Right lobe of liver (tissue), 6 donors: ENCODE measurements at regions not wholly inside any gene's neighbourhood (a gene's known extent, or its start where the extent isn't known, plus 50 kb on each side); places are given as distances from the start of the nearest gene placed in this dataset.

Experiments
- ATAC-seq, 4 donors: fragments of 200-7000 bp; cut with Tn5 transposase; one replicate each; pipeline ENCODE4 v1.9.1; 2020; ENCODE audit warnings: mild to moderate bottlenecking in 4 of 4, moderate library complexity in 4 of 4
- DNase-seq, 3 donors: peaks; one replicate each; pipeline ENCODE4 v3.0.0-alpha.2; 2020
- H3K27ac ChIP-seq, 3 donors: fragments of 200-600 bp; one replicate each; pipeline ENCODE4 v1.8.0; 2022
- H3K27me3 ChIP-seq, 2 donors: fragments of 200-600 bp; one replicate each; pipeline ENCODE4 v1.8.0; 2022
- H3K36me3 ChIP-seq, 4 donors: fragments of 200-600 bp; sonication (generic) in 1 of 4; one replicate each; pipeline versions ENCODE4 v1.5.1 to v1.8.0; 2017 to 2022; ENCODE audit warnings: control low read depth in 1 of 4
- H3K4me1 ChIP-seq, 4 donors: fragments of 200-600 bp; sonication (generic) in 1 of 4; one replicate each; pipeline versions ENCODE4 v1.5.1 to v1.8.0; 2017 to 2022; ENCODE audit warnings: control low read depth in 1 of 4
- H3K4me3 ChIP-seq, 3 donors: fragments of 200-600 bp; one replicate each; pipeline ENCODE4 v1.8.0; 2022
- H3K9me3 ChIP-seq, 4 donors: fragments of 200-600 bp; sonication (generic) in 1 of 4; one replicate each; pipeline versions ENCODE4 v1.5.1 to v1.8.0; 2017 to 2022; ENCODE audit warnings: control low read depth in 1 of 4
- POLR2A ChIP-seq: fragments of 450-650 bp; IDR thresholded peaks from one replicate; pipeline ENCODE4 v1.6.1; 2017; ENCODE audit warnings: antibody characterized with exemption, mild to moderate bottlenecking
- WGBS: methylation state at CpG from one replicate; pipeline ENCODE4 v1.1.6; 2018; ENCODE audit warnings: low coverage, low lambda C conversion rate; ENCODE audit not compliant: insufficient coverage; ENCODE audit errors: missing lambda C conversion rate; 5-methylcytosine and 5-hydroxymethylcytosine counted together
- intact Hi-C, 2 donors: fragments of 100-400 bp; cut with DNase I; formaldehyde crosslinking; loops; one replicate each; pipeline versions ENCODE4 v1.11.2 to v1.14.1; 2022
- TF ChIP-seq, protein P1 (sequence below), 4 donors: fragments of 200-600 bp in 3 of 4; fragments of 450-650 bp in 1 of 4; IDR thresholded peaks; one replicate each; pipeline versions ENCODE4 v1.5.1 to v1.8.0; 2016 to 2022; ENCODE audit warnings: antibody characterized with exemption in 4 of 4, mild to moderate bottlenecking in 2 of 4
- donor health status: DM: no; HTN: yes; CAD: no.
- donor health status: DM: no; HTN: no; CAD: no.
- donor health status: DM: no; HTN: no; CAD: no.
- donor health status: DM: no; HTN: yes; CAD: no.
- donor health status: DM: no; HTN: yes; CAD: no.

DNA sequence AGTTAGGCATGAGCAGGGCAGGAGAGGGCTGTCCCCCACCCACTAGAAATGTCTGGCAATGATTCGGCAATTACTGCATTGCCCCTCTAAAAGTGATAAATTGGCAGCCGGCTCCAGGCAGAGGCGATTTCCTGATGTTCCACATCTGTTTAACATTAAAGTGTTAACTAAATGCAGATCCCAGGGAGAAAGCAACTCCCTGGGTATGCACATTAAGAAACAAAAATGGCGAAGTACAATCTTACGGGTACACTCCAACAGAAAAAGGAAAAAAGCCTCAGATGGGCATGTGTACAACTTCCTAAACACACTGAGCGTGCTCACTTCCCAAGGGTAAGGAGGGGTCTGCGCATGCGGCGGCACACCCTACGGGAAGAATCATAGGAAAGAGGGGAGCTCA, 314.4 kb downstream of the CASP12 start:
- no peak for DNase-seq
- TF ChIP-seq, protein P1, sequence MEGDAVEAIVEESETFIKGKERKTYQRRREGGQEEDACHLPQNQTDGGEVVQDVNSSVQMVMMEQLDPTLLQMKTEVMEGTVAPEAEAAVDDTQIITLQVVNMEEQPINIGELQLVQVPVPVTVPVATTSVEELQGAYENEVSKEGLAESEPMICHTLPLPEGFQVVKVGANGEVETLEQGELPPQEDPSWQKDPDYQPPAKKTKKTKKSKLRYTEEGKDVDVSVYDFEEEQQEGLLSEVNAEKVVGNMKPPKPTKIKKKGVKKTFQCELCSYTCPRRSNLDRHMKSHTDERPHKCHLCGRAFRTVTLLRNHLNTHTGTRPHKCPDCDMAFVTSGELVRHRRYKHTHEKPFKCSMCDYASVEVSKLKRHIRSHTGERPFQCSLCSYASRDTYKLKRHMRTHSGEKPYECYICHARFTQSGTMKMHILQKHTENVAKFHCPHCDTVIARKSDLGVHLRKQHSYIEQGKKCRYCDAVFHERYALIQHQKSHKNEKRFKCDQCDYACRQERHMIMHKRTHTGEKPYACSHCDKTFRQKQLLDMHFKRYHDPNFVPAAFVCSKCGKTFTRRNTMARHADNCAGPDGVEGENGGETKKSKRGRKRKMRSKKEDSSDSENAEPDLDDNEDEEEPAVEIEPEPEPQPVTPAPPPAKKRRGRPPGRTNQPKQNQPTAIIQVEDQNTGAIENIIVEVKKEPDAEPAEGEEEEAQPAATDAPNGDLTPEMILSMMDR (IDR thresholded peaks at IDR 0.05), result no peak
- no peak for TF ChIP-seq POLR2A
- no peaks in the 10 kb centered on the region for H3K27me3 ChIP-seq
- intact Hi-C loops, result no loop called here
- H3K9me3 ChIP-seq, result no peaks in the 10 kb centered on the region
- no peak for ATAC-seq
- H3K4me1 ChIP-seq, result no peaks in the 10 kb centered on the region
- 68% methylated on average over 10 of the region's 10 CpGs for WGBS
- no peak overlapping the region for H3K27ac ChIP-seq
- H3K36me3 ChIP-seq, result no peaks in the 10 kb centered on the region
- no peak overlapping the region for H3K4me3 ChIP-seq

- ATAC-seq, result no peak
- H3K27ac ChIP-seq, result no peak overlapping the region
- H3K4me1 ChIP-seq, result no peaks in the 10 kb centered on the region
- no peak overlapping the region for H3K4me3 ChIP-seq
- intact Hi-C loops, result no loop called here
- H3K27me3 ChIP-seq, result no peaks in the 10 kb centered on the region
- no peaks in the 10 kb centered on the region for H3K36me3 ChIP-seq
- TF ChIP-seq, protein P1 (IDR thresholded peaks at IDR 0.05), result no peak
- TF ChIP-seq POLR2A, result no peak
- WGBS, result 52% methylated on average over 2 of the region's 2 CpGs
- H3K9me3 ChIP-seq, result no peaks in the 10 kb centered on the region
- DNase-seq, result no peak
Observed at GRCh38 chr11:104582431-104582830, 315.8 kb downstream of the CASP12 start.

DNA sequence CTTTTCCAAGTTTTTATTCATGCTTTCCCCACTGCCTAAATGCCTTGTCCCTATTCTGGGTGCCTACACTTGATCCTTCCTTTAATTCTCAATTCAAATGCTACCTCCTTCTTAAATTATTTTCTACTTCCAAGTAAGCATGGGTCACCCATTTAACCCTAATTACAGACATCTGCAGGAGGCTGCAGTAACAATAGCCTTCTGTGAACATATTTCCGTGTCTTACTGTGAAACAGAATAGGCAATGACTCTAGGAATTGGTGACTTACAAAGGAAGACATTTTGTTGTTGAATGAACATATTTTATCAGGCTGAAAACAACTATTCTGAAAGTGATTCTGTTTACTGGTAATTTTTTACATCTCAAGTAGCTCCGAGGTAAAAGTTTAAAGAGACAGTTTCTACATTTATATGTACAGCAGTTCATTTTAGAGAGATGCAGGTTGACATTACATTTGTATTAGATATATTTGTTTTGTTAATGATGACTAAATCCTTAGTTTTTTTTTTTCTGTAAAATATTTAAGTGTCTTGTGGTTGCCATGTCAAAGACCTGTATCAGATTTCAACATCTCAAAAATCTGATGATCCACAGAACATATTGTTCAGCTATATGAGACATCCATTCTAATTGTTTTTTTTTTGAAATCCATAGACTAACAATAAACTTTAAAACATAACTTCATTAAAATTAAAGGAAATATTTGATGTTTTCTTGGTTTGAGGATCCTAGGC, 316.8 kb downstream of the CASP12 start:
- TF ChIP-seq POLR2A, result no peak
- TF ChIP-seq, protein P1 (IDR thresholded peaks at IDR 0.05), result no peak

GRCh38 chr11:104573441-104573990, 324.7 kb downstream of the CASP12 start:
- no peaks in the 10 kb centered on the region for H3K27me3 ChIP-seq
- no peaks in the 10 kb centered on the region for H3K9me3 ChIP-seq
- H3K36me3 ChIP-seq, result no peaks in the 10 kb centered on the region
- DNase-seq, result no peak
- H3K27ac ChIP-seq, result no peak overlapping the region
- no peak overlapping the region for H3K4me3 ChIP-seq
- TF ChIP-seq, protein P1 (IDR thresholded peaks at IDR 0.05), result no peak
- no peak for TF ChIP-seq POLR2A
- H3K4me1 ChIP-seq, result no peaks in the 10 kb centered on the region
- no peak for ATAC-seq
- intact Hi-C loops, result no loop called here

More for the DNA sequence above, 316.8 kb downstream of the CASP12 start:
- H3K27me3 ChIP-seq, result no peaks in the 10 kb centered on the region
- ATAC-seq (no peak), DNase-seq (no peak)
- intact Hi-C loops, result no loop called here
- 32% methylated on average over 2 of the region's 2 CpGs for WGBS
- H3K36me3 ChIP-seq, result no peaks in the 10 kb centered on the region
- H3K9me3 ChIP-seq, result no peaks in the 10 kb centered on the region
- no peaks in the 10 kb centered on the region for H3K4me1 ChIP-seq
- H3K4me3 ChIP-seq, result no peak overlapping the region
- H3K27ac ChIP-seq, result no peak overlapping the region
